OCI-LY7 (cell line): ENCODE measurements at regions not wholly inside any gene's neighbourhood (a gene's known extent, or its start where the extent isn't known, plus 50 kb on each side); places are given as distances from the start of the nearest gene placed in this dataset.

Experiments
- EZH2phosphoT487 ChIP-seq: fragments of 200-600 bp; sonication (generic); IDR thresholded peaks from 2 replicates; pipeline ENCODE4 v1.6.1; 2018; ENCODE audit warnings: low read depth, borderline replicate concordance, mild to moderate bottlenecking, mixed run types, antibody characterized with exemption, low read length, moderate library complexity, mixed read lengths
- TF ChIP-seq, protein P1 (sequence below): fragments of 200-600 bp; sonication (generic); conservative IDR thresholded peaks from 2 replicates; pipeline ENCODE4 v1.5.1; 2014; ENCODE audit warnings: mild to moderate bottlenecking, antibody characterized with exemption, low read length, moderate library complexity, mixed read lengths

DNA sequence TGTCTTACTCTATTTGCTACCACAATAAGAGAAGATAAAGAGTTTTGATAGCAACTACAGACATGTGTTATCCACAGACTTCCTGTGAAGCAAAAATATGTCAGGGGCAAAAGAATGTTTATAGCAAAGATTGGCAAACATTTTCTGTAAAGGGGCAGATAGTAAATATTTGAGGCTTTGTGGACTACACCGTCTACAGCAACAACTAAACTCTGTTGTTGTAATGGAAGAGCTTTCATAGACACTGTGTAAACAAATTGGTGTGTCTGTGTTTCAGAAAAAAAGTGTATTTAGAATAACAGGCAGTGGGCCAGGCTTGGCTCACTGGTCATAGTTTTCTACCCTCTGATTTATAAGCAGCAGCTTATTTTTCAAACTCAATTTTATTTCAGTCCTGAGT lies 521.4 kb downstream of the ANKRD7 start:
- TF ChIP-seq, protein P1, sequence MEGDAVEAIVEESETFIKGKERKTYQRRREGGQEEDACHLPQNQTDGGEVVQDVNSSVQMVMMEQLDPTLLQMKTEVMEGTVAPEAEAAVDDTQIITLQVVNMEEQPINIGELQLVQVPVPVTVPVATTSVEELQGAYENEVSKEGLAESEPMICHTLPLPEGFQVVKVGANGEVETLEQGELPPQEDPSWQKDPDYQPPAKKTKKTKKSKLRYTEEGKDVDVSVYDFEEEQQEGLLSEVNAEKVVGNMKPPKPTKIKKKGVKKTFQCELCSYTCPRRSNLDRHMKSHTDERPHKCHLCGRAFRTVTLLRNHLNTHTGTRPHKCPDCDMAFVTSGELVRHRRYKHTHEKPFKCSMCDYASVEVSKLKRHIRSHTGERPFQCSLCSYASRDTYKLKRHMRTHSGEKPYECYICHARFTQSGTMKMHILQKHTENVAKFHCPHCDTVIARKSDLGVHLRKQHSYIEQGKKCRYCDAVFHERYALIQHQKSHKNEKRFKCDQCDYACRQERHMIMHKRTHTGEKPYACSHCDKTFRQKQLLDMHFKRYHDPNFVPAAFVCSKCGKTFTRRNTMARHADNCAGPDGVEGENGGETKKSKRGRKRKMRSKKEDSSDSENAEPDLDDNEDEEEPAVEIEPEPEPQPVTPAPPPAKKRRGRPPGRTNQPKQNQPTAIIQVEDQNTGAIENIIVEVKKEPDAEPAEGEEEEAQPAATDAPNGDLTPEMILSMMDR, result no peak
- no peak for TF ChIP-seq EZH2phosphoT487
